H1 (cell line): ENCODE measurements at regions not wholly inside any gene's neighbourhood (a gene's known extent, or its start where the extent isn't known, plus 50 kb on each side); places are given as distances from the start of the nearest gene placed in this dataset.

Source experiments
- CBX5 ChIP-seq: fragments of 300-800, 300-1000 bp; sonication (generic); IDR thresholded peaks from 2 replicates; pipeline ENCODE4 v1.7.1; 2016; ENCODE audit warnings: antibody characterized with exemption, low read length, low read depth
- CBX8 ChIP-seq: fragments of 300-800, 300-1000 bp; sonication (generic); IDR thresholded peaks from 2 replicates; pipeline ENCODE4 v1.7.1; 2016; ENCODE audit warnings: low read depth, low read length, borderline replicate concordance
- EGR1 ChIP-seq: IDR thresholded peaks from 2 replicates; pipeline ENCODE4 v1.6.1; 2011; ENCODE audit warnings: low read depth, low read length, borderline replicate concordance
- SP1 ChIP-seq: IDR thresholded peaks from 2 replicates; pipeline ENCODE4 v1.6.1; 2011; ENCODE audit warnings: low read depth, low read length
- TAF1 ChIP-seq: IDR thresholded peaks from 2 replicates; pipeline ENCODE4 v1.6.1; 2011; ENCODE audit warnings: mild to moderate bottlenecking, low read depth, low read length
- ZNF274 ChIP-seq: IDR thresholded peaks from 2 replicates; pipeline ENCODE4 v1.7.0; 2012; ENCODE audit warnings: low read length, borderline replicate concordance; ENCODE audit errors: extremely low read depth
- TF ChIP-seq, protein P1 (sequence below), 3 experiments: IDR thresholded peaks; 1 replicate in 2 of 3; 2 replicates in 1 of 3; pipeline versions ENCODE4 v1.5.1 to v1.6.1; 2011; ENCODE audit warnings: low read length in 3 of 3, mild to moderate bottlenecking in 3 of 3, inconsistent platforms in 2 of 3, low read depth in 1 of 3, moderate library complexity in 1 of 3; ENCODE audit not compliant: insufficient read depth in 1 of 3; ENCODE audit errors: control extremely low read depth in 1 of 3
- TF ChIP-seq, protein P2 (sequence below): IDR thresholded peaks from 2 replicates; pipeline ENCODE4 v1.6.1; 2011; ENCODE audit warnings: low read length, improper control_type of control experiment
- TF ChIP-seq, protein P3 (sequence below): IDR thresholded peaks from 2 replicates; pipeline ENCODE4 v1.6.1; 2012; ENCODE audit warnings: inconsistent platforms

DNA sequence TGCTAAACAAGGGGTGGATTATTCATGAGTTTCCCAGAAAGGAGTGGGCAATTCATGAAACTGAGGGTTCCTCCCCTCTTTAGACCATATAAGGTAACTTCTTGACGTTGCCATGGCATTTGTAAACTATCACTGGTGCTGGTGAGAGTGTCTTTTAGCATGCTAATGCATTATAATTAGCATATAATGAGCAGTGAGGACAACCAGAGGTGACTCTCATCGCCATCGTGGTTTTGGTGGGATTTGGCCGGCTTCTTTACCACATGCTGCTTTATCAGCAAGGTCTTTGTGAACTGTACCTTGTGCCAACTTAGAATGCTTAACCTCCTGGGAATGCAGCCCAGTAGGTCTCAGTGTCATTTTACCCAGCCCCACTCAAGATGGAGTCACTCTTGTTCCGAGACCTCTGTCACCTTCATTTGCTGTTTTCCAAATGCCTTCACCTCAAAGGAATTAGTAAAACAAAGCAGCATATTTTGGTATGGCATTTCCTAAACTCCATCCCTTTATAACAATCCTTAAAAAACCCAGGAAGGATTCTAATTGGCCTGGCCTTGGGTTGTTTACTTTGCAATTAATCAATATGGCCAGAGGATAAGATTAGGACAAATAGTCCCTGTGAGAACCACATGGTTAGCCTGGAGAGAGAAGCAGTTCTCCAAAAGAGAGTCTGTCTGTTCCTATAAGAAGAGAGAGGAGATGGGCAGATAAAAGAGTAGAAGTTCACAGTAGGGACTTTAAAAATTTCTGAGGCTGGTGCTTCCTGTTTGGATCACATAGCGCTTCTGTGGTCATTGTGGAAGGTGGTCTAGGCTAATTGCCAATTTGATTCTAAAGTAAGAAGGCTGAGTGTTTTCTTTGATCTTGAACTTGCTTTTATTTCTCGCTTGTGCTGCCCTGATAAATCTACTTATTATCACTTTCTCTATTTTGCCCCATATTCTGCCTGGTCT lies 155.2 kb upstream of the EOMES start:
- TF ChIP-seq ZNF274, result no peak
- TF ChIP-seq, protein P1, sequence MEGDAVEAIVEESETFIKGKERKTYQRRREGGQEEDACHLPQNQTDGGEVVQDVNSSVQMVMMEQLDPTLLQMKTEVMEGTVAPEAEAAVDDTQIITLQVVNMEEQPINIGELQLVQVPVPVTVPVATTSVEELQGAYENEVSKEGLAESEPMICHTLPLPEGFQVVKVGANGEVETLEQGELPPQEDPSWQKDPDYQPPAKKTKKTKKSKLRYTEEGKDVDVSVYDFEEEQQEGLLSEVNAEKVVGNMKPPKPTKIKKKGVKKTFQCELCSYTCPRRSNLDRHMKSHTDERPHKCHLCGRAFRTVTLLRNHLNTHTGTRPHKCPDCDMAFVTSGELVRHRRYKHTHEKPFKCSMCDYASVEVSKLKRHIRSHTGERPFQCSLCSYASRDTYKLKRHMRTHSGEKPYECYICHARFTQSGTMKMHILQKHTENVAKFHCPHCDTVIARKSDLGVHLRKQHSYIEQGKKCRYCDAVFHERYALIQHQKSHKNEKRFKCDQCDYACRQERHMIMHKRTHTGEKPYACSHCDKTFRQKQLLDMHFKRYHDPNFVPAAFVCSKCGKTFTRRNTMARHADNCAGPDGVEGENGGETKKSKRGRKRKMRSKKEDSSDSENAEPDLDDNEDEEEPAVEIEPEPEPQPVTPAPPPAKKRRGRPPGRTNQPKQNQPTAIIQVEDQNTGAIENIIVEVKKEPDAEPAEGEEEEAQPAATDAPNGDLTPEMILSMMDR (IDR thresholded peaks at IDR 0.05; ENCODE audit: control extremely low read depth in 1 of 3, insufficient read depth in 1 of 3, low read depth in 1 of 3, low read length in 3 of 3), result no peak
- TF ChIP-seq TAF1, result no peak
- TF ChIP-seq, protein P2, sequence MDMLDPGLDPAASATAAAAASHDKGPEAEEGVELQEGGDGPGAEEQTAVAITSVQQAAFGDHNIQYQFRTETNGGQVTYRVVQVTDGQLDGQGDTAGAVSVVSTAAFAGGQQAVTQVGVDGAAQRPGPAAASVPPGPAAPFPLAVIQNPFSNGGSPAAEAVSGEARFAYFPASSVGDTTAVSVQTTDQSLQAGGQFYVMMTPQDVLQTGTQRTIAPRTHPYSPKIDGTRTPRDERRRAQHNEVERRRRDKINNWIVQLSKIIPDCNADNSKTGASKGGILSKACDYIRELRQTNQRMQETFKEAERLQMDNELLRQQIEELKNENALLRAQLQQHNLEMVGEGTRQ, result no peak
- TF ChIP-seq EGR1, result no peak
- no peak for TF ChIP-seq SP1
- TF ChIP-seq, protein P3, sequence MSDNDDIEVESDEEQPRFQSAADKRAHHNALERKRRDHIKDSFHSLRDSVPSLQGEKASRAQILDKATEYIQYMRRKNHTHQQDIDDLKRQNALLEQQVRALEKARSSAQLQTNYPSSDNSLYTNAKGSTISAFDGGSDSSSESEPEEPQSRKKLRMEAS, result peak; percentile 68
- TF ChIP-seq CBX5, result no peak
- no peak for TF ChIP-seq CBX8
